ENCODE measurements at regions not wholly inside any gene's neighbourhood (a gene's known extent, or its start where the extent isn't known, plus 50 kb on each side); places are given as distances from the start of the nearest gene placed in this dataset.

- no peak for FAIRE-seq
- WGBS (ENCODE audit: insufficient coverage, low coverage, missing lambda C conversion rate) = 3% methylated on average over 3 of the region's 3 CpGs
- H3K9me1 ChIP-seq (ENCODE audit: control insufficient read depth, insufficient read depth, low read length) = no peaks in the 10 kb centered on the region
- ChIA-PET POLR2A (no interaction called here), CTCF (ENCODE audit: low intra/inter-chr PET ratio) (no interaction called here)
- H3K36me3 ChIP-seq (ENCODE audit: control insufficient read depth, insufficient read depth, low read length) = no peaks in the 10 kb centered on the region
- no peaks in the 10 kb centered on the region for H4K20me1 ChIP-seq (replicated peaks; ENCODE audit: control insufficient read depth, insufficient read depth, low read length)
- no peaks in the 10 kb centered on the region for H3K27me3 ChIP-seq (ENCODE audit: control insufficient read depth in 2 of 2, insufficient read depth in 2 of 2, low read length in 2 of 2)
- H3K4me2 ChIP-seq (ENCODE audit: insufficient read depth, low read length) = no peak overlapping the region
- H3K9ac ChIP-seq (ENCODE audit: insufficient read depth in 1 of 2, low read depth in 2 of 2, low read length in 2 of 2) = no peak overlapping the region
- no peak overlapping the region for H2AFZ ChIP-seq (ENCODE audit: low read depth, low read length)
- H3K4me3 ChIP-seq = no peak overlapping the region
- TF ChIP-seq ZNF316 (IDR thresholded peaks at IDR 0.05) (peak; percentile 58; the same call in 1 of the 2 replicates), ZHX1 (conservative IDR thresholded peaks at IDR 0.05; ENCODE audit: low read length) (no peak)
- H3K4me1 ChIP-seq (replicated peaks in 1 of 2; ENCODE audit: control insufficient read depth in 2 of 2, insufficient read depth in 2 of 2, low read length in 2 of 2) = no peaks in the 10 kb centered on the region
- intact Hi-C loops (cut with micrococcal nuclease) (no loop called here), in situ Hi-C loops (cut with MboI) (no loop called here)
- H3K27ac ChIP-seq (ENCODE audit: extremely low read depth, low read depth, low read length) = no peak overlapping the region
- H3K79me2 ChIP-seq (ENCODE audit: control insufficient read depth, insufficient read depth, low read length) = no peaks in the 10 kb centered on the region
- BruUV-seq (replicated peaks) = no TSS peak
- DNase-seq (ENCODE audit: extremely low read depth in 1 of 4, low spot score in 3 of 4) = no peak
- no peak for ATAC-seq
- no peaks in the 10 kb centered on the region for H3K9me3 ChIP-seq (replicated peaks; ENCODE audit: control insufficient read depth, insufficient read depth, low read depth, low read length)
Measured at GRCh38 chr6:18724056-18724455, 336.9 kb downstream of the RNF144B start.

- no peak overlapping the region for H3K27ac ChIP-seq (ENCODE audit: extremely low read depth, low read depth, low read length)
- TF ChIP-seq XRCC3 (IDR thresholded peaks at IDR 0.05) = no peak
- peak; percentile 20; the same call in 1 of the 2 replicates for TF ChIP-seq C11orf30 (IDR thresholded peaks at IDR 0.05; ENCODE audit: low read depth)
- no peak for TF ChIP-seq TEAD2 (tag; IDR thresholded peaks at IDR 0.05)
- peak; percentile 65; the same call in 1 of the 2 replicates for TF ChIP-seq ZNF316 (IDR thresholded peaks at IDR 0.05)
- no peak for TF ChIP-seq CLOCK (CRISPR knock-in tag; IDR thresholded peaks at IDR 0.05; ENCODE audit: borderline replicate concordance)
- TF ChIP-seq MCM7 (IDR thresholded peaks at IDR 0.05) = no peak
- TF ChIP-seq ZNF398 (CRISPR knock-in tag; IDR thresholded peaks at IDR 0.05) = no peak
- no peak for TF ChIP-seq MAFF (IDR thresholded peaks at IDR 0.05; ENCODE audit: low read length)
Measured at GRCh38 chr6:18725449-18725848, 338.3 kb downstream of the RNF144B start.

More at GRCh38 chr6:18725449-18725848, 338.3 kb downstream of the RNF144B start:
- no peaks in the 10 kb centered on the region for H3K9me1 ChIP-seq (ENCODE audit: control insufficient read depth, insufficient read depth, low read length)
- H3K4me3 ChIP-seq = no peak overlapping the region
- H3K79me2 ChIP-seq (ENCODE audit: control insufficient read depth, insufficient read depth, low read length) = no peaks in the 10 kb centered on the region
- intact Hi-C loops (cut with micrococcal nuclease) = no loop called here
- WGBS (ENCODE audit: insufficient coverage, low coverage, missing lambda C conversion rate) = 0% methylated on average over 2 of the region's 2 CpGs
- no peaks in the 10 kb centered on the region for H3K27me3 ChIP-seq (ENCODE audit: control insufficient read depth in 2 of 2, insufficient read depth in 2 of 2, low read length in 2 of 2)
- no peaks in the 10 kb centered on the region for H4K20me1 ChIP-seq (replicated peaks; ENCODE audit: control insufficient read depth, insufficient read depth, low read length)
- no peaks in the 10 kb centered on the region for H3K36me3 ChIP-seq (ENCODE audit: control insufficient read depth, insufficient read depth, low read length)
- H3K9ac ChIP-seq (ENCODE audit: insufficient read depth in 1 of 2, low read depth in 2 of 2, low read length in 2 of 2) = no peak overlapping the region
- no peak overlapping the region for H3K4me2 ChIP-seq (ENCODE audit: insufficient read depth, low read length)
- no peaks in the 10 kb centered on the region for H3K9me3 ChIP-seq (replicated peaks; ENCODE audit: control insufficient read depth, insufficient read depth, low read depth, low read length)
- ATAC-seq (no peak), FAIRE-seq (no peak), DNase-seq (ENCODE audit: extremely low read depth in 1 of 4, low spot score in 3 of 4) (no peak)
- CTCF ChIA-PET (ENCODE audit: low intra/inter-chr PET ratio) = no interaction called here
- in situ Hi-C loops (cut with MboI) = no loop called here
- POLR2A ChIA-PET = no interaction called here
- H3K4me1 ChIP-seq (replicated peaks in 1 of 2; ENCODE audit: control insufficient read depth in 2 of 2, insufficient read depth in 2 of 2, low read length in 2 of 2) = no peaks in the 10 kb centered on the region
- no TSS peak for BruUV-seq (replicated peaks)
- no peak overlapping the region for H2AFZ ChIP-seq (ENCODE audit: low read depth, low read length)
